Hypothalamus (tissue), 51 donors: ENCODE measurements at regions not wholly inside any gene's neighbourhood (a gene's known extent, or its start where the extent isn't known, plus 50 kb on each side); places are given as distances from the start of the nearest gene placed in this dataset.
"Not testable (repeated sequence)": the region's sequence is repeated elsewhere in the genome, so short reads cannot be mapped to it uniquely, and the experiment has no call there.

Experiments used
- DNase-seq, 51 donors: peaks; one replicate each; lab custom pipeline; 2025; lab: John Stamatoyannopoulos, UW

DNA sequence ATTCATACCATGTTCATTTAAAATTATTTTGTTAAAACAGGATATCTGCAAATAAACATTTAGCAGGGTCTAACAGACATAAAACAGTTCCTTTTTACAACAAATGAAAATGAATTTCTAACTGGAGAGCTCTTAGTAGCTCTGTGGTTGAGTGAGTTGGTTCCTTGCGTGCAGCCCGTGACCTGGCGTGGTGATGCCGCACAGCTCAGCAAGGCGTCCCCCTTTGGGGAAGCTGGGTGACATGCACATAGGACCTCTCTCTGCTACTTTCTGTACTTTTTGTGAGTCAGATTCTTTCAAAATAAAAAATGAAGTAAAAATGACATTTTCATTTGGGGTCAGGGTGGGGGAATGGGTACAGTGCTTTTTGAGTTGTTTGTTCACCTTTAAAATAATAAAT, 75.9 kb downstream of the NPIPB11 start:
- not testable (repeated sequence) for DNase-seq

DNA sequence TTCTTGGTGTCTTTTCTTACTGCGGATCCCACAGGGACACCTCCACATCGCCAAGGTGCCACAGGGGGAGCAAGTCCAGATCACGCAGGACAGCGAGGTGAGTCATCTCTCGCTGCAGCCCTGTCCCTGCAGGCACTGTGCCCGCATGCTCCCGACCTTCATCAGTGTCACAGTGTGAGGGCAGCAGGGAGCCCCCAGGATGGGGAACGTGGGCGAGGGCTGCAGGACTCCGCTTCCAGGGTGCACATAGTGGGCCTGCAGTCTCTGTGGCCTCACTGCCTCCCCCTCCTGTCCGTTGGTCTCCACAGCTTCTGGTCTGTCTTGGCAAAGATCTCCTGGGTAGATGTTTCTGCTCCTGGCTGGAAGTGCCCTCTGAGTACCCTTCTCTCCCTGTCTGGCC, 78.0 kb downstream of the NPIPB11 start:
- DNase-seq = not testable (repeated sequence)

DNA sequence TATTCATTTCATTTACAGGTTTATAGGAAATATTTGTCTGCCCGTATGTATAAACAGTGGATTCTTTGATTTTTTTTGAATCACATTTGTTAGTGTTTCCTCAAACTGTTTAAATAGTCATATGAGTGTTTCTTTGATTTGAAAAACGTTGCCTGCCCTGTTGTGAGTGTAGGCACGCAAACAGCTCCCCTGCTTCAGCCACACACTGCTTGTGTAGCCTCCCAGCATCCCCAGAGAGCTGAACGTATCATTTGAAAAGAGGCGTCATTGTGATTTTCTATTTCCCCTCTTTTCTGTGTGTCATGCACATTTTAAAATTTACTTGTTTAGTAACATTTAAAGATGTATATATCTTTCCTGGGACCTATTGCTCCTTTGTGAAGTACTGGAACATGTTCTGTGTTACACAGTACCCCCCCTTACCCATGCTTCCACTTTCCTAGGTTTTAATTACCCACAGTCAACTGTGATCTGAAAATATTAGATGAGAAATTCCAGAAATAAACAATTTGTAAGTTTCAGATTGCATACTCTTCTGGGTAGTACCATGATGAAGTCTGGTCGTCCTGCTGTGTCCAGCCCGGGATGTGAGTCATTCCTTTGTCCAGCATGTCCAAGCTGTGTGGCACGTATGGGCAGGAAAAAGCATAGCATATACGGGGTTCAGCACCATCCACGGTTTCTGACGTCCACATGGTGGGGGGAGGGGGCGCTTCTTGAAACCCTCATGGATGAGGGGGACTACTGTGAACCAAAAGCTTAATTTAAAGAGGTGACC, 78.7 kb downstream of the NPIPB11 start:
- not testable (repeated sequence) for DNase-seq

DNA sequence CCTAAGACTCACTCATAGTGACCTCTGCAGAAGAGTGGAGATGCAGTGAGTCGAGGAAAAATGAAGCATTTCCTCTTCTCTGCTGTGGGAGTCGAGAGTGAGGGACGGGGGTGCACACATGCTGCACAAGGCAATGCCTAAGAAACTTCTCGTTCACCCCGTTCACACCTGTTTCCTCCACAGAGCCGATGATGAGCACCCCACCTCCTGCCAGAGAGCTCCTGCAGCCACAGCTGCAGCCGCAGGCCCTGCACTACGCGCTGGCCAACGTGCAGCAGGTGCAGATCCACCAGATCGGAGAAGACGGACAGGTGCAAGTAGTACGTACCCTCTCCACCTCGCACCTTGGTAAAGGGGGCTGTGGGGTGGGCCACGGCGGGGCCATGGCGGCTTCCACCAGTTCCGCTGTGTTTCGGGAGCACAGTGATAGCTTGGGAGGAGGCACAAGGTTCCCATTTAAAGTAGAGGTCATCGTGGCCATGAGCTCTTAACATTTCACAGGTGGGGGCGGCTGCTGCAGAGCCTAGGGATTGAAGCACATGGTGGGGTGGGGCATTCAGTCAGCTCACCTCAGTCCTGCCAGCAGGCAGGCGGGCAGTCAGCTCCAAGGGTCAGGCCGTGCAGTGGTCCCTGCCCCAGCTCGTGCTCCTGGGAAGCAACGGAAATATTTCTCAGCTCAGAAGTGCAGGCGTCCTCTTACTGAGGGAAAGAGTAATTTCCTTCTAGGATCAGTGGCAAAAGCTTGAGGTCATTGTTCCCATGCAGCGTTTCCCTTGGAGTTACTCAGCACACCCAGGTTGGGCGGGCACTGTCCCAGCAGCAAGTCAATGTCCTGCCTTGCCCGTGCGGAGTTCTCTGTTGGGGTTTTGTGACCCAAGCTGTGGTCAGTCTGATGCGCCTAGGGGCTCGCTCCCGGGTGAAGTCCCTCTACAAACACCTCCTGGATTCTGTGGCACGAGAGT, 80.1 kb downstream of the NPIPB11 start:
- DNase-seq = not testable (repeated sequence)

DNA sequence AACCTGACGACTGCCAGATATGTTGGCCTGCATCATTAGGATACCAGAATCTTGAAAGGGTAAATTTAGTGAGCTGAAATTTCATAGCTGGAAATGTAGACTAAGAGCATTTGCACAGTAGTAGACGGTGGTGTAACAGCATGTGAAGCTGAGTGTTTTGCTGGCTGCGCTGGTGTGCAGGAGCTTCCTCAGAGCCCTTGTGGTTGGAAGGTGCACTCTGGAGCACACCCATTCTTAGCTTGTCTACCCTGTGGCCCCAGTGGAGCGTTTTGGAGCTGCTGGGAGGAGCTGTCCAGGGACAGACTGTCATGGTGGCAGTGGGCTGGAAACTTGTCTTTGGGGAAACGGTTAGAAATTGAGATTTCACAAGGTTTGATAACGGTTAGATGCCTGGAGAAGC, 82.8 kb downstream of the NPIPB11 start:
- not testable (repeated sequence) for DNase-seq

- no peak for DNase-seq
Measured at GRCh38 chr16:29321585-29321984, 84.9 kb downstream of the NPIPB11 start.

DNA sequence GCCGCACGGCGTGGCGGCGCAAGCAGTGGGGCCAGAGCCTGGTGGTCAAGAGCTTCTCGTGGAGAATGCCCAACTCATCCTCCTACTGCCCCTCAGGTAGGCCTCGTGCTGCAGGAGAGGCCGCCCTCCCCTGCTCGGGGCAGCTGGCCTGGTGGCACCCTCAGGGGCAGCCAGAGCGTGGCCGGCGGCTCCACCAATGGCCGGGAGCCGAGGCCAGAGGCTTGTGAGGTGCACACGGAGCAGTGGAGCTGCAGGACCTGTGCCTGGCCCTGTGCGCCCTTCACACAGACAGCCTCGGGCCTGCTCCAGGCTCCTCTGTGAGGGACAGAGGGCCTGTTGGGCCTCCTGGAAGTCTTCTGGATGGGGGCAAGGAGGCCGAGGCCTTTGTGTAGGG, 85.5 kb downstream of the NPIPB11 start:
- no peak for DNase-seq

DNA sequence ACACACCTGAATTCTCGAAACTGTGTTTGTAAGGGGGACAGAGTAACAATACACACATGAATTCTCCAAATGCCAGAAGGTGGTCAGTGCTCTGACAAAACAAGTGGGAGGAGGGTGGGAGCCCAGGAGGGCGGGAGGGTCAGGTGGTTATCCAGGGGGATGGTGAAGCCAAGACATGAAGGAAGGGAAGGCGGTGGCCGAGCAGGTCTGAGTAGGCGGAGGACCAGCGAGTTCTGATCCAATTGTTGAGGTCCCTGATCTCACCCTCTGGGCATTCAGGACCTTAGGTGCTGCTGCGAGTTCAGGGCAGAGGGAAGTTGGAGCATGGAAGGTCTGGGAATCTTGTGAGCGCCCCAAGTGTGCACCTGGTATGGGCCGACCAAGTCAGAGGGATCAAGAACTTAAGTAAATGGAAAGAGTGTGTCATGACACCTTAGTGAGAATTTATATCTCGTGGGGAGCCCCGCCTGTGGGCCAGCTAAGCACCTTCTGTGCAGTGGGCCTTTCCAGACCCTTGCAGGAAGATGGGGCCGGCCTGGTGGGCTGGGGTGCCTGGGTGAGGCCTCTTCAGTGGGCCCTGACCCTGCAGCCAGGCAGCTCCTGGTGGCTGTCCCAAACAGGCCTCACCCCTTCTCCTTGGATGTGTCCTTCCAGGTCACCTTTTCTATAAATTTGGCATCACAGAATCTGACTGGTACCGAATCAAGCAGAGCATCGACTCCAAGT, 86.1 kb downstream of the NPIPB11 start:
- no peak for DNase-seq

DNA sequence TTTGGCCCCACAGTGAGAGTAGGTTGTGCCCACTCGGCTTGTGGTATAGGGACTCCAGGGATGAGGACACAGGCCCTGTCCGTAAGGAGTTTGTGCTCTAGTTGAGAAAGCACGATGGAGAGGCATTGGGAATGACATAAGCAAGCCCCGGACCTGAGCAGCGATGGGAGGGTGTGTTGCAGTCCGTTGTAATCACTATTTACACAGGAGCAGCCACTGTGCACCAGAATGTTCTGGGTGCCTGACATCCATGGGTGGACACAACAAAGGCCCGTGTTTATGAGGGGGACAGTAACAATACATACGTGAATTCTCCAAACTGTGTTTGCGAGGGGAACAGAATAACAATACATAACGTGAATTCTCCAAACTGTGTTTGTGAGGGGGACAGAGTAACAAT, 86.8 kb downstream of the NPIPB11 start:
- no peak for DNase-seq

DNA sequence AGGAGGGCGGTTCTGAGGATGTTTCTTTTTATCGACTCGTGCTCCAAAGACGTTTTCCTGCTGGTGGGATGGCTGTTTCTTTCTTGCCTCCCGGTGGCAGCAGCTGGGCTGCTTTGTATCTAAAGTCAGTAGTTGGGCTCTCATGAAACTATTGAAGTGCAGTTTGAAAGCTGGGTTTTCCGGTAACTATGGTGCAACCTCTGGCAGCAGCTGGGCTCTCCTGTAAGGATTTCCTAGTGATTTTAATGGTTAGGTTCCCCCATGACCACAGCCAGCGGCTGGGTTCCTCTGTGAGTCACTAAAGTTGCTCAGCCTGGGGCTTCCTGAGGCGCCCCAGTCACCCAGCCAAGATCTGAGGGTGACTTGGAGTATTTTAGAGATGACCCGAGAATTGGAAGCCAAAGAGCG, 87.9 kb downstream of the NPIPB11 start:
- DNase-seq = not testable (repeated sequence)

DNA sequence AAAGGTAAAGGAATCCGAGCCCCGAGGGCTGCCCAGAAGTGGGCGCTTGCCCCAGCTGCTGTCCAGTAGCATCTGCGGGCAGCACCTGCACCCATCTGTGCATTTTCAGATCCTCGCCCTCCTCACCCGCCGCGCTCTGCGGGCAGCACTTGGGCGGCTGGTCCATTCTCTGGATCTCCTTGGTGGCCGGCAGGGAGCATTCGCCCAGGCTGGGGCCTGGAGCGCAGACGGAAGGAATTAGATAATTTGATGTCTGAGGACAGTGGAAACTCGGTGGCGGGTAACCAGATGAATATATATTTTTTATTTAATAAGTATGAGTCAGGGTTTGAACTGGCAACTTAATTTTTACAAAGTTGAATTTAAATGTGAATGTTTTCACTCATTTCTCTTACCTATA, 88.5 kb downstream of the NPIPB11 start:
- DNase-seq = no peak

GRCh38 chr16:29317269-29317668, 89.2 kb downstream of the NPIPB11 start:
- no peak for DNase-seq

GRCh38 chr16:29316761-29317183, 89.7 kb downstream of the NPIPB11 start:
- peak in 1 of 51 donors; percentile 19 for DNase-seq

- no peak for DNase-seq
Measured at GRCh38 chr16:29315916-29316517, 90.5 kb downstream of the NPIPB11 start.

DNA sequence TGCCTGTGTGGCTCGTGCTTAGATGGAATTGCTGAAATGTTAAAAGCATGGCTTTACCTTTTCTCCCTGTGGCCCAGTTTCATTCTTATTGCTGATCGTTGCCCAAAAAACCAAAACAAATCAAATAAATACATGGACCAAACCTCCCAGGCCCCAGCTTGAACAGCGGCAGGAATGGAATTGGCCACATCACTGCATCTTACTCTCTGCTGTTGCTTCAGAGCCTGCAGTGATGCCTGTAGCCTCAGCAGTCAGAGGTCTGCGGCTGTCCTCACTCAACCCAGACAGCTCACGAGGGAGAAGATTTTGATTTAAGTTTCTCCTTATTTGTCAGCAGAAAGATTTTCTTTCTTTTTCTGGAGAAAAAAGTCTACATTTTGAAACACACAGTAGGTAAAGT, 91.5 kb downstream of the NPIPB11 start:
- no peak for DNase-seq

DNA sequence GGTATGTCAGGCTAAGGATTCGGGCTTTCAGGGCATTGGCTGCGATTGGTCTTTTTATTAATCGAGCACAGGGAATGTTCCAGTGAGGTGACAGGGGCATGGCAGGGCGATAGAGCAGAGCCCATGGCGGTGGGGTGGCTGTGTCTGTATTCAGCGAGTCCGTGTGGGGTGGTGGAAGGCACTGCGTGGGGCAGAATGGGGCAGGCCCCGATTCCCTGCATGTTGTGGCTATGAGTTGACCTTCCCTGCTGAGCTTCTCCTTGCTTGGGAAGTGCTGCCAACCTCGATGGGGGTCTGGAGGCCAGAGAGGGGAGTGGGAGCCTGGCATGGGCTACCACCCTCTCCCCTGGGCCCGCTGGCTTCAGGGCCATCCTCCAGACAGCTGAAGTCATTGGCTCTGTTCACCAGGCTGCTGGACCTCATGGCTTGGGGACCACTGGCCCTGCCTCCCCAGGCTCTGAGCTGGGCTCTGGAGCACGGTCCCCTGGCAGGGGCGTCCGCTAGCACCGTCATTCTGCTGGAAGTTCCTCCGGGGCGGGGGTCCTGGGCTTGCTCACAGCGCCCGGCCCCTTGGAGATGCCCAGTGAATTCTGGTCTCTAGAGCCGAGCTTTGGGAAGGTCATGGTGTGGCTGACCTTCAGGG, 92.1 kb downstream of the NPIPB11 start:
- DNase-seq = no peak

DNA sequence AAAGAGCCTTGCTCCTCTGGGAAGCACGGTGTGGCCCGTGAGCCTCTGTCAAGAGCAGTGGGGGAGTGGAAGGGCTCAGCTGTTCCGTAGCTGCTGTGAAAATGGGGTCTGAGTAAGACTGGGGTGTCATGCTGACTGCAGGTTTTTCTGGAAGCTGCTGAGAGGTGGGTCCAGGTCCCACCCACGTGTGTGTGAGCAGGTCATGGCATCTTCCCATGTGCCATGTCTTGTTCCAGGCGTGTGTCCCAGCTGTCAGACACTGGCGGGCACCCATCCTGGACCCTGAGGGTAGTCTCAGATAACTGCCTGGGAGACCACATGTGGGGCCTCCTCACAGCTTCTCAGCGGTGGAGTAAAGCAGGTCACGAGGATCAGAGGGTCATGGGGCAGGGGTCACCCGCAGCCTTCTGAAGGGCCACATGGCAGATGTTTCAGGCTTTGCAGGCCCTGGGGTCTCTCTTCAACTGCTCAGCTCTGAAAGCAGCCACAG, 92.9 kb downstream of the NPIPB11 start:
- DNase-seq = no peak

- DNase-seq = peak in 1 of 51 donors; percentile 17
Measured at GRCh38 chr16:29312835-29313558, 93.5 kb downstream of the NPIPB11 start.

DNA sequence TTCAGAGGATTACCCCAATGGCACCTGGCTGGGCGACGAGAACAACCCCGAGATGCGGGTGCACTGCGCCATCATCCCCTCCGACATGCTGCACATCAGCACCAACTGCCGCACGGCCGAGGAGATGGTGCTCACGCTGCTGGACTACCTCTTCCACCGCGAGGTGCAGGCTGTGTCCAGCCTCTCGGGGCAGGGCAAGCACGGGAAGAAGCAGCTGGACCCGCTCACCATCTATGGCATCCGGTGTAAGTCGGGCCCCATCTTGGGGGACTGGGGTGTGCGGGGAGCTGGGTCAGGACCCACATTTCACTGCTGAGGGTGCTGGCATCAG, 94.2 kb downstream of the NPIPB11 start:
- not testable (repeated sequence) for DNase-seq
